ENCODE measurements at regions not wholly inside any gene's neighbourhood (a gene's known extent, or its start where the extent isn't known, plus 50 kb on each side); places are given as distances from the start of the nearest gene placed in this dataset.
"Not testable (repeated sequence)": the region's sequence is repeated elsewhere in the genome, so short reads cannot be mapped to it uniquely, and the experiment has no call there.

GRCh38 chr3:95343767-95344166 is 1280.9 kb downstream of the NSUN3 start:
- no peak for DNase-seq
- ATAC-seq: no peak
- H3K9me3 ChIP-seq (ENCODE audit: control insufficient read depth, low read length, poor library complexity, severe bottlenecking): no peaks in the 10 kb centered on the region
- H3K4me1 Mint-ChIP-seq: no peaks in the 10 kb centered on the region
- H3K4me3 Mint-ChIP-seq: no peak overlapping the region
- no peaks in the 10 kb centered on the region for H3K27me3 Mint-ChIP-seq
- no peaks in the 10 kb centered on the region for H3K36me3 Mint-ChIP-seq (ENCODE audit: low read depth)
- H3K27ac Mint-ChIP-seq: no peak overlapping the region

- not testable (repeated sequence) for ATAC-seq; H3K4me1 Mint-ChIP-seq; H3K36me3 Mint-ChIP-seq (ENCODE audit: low read depth); DNase-seq; H3K4me3 Mint-ChIP-seq; H3K27me3 Mint-ChIP-seq; H3K9me3 ChIP-seq (ENCODE audit: control insufficient read depth, low read length, poor library complexity, severe bottlenecking); H3K27ac Mint-ChIP-seq
These were observed 1285.1 kb downstream of the NSUN3 start for GRCh38 chr3:95347936-95348335.

- Mint-ChIP-seq H3K4me1 (no peaks in the 10 kb centered on the region), H3K27ac (no peak overlapping the region), H3K4me3 (no peak overlapping the region), H3K27me3 (no peaks in the 10 kb centered on the region), H3K36me3 (ENCODE audit: low read depth) (no peaks in the 10 kb centered on the region)
- ATAC-seq (no peak), DNase-seq (no peak)
- no peaks in the 10 kb centered on the region for H3K9me3 ChIP-seq (ENCODE audit: control insufficient read depth, low read length, poor library complexity, severe bottlenecking)
These were observed 1286.0 kb downstream of the NSUN3 start for GRCh38 chr3:95348879-95349278.

- H3K27ac Mint-ChIP-seq: no peak overlapping the region
- no peak overlapping the region for H3K4me3 Mint-ChIP-seq
- no peaks in the 10 kb centered on the region for H3K27me3 Mint-ChIP-seq
These were observed 1287.2 kb downstream of the NSUN3 start for GRCh38 chr3:95350049-95350448.

GRCh38 chr3:95351158-95351557 is 1288.3 kb downstream of the NSUN3 start:
- ATAC-seq (no peak), DNase-seq (no peak)
- Mint-ChIP-seq H3K27ac (no peak overlapping the region), H3K27me3 (no peaks in the 10 kb centered on the region), H3K4me3 (no peak overlapping the region), H3K4me1 (no peaks in the 10 kb centered on the region), H3K36me3 (ENCODE audit: low read depth) (no peaks in the 10 kb centered on the region)
- H3K9me3 ChIP-seq (ENCODE audit: control insufficient read depth, low read length, poor library complexity, severe bottlenecking): no peaks in the 10 kb centered on the region

More at GRCh38 chr3:95350049-95350448, 1287.2 kb downstream of the NSUN3 start:
- Mint-ChIP-seq H3K4me1 (no peaks in the 10 kb centered on the region), H3K36me3 (ENCODE audit: low read depth) (no peaks in the 10 kb centered on the region)
- H3K9me3 ChIP-seq (ENCODE audit: control insufficient read depth, low read length, poor library complexity, severe bottlenecking): no peaks in the 10 kb centered on the region
- ATAC-seq (no peak), DNase-seq (no peak)

GRCh38 chr3:95352471-95352870 is 1289.6 kb downstream of the NSUN3 start:
- no peak for DNase-seq
- Mint-ChIP-seq H3K27me3 (no peaks in the 10 kb centered on the region), H3K4me1 (no peaks in the 10 kb centered on the region), H3K27ac (no peak overlapping the region), H3K4me3 (no peak overlapping the region), H3K36me3 (ENCODE audit: low read depth) (no peaks in the 10 kb centered on the region)
- no peaks in the 10 kb centered on the region for H3K9me3 ChIP-seq (ENCODE audit: control insufficient read depth, low read length, poor library complexity, severe bottlenecking)
- ATAC-seq: no peak

GRCh38 chr3:95354489-95354888 is 1291.6 kb downstream of the NSUN3 start:
- no peaks in the 10 kb centered on the region for H3K36me3 Mint-ChIP-seq (ENCODE audit: low read depth)
- no peaks in the 10 kb centered on the region for H3K27me3 Mint-ChIP-seq
- H3K27ac Mint-ChIP-seq: no peak overlapping the region
- no peak for ATAC-seq
- no peak for DNase-seq
- H3K4me3 Mint-ChIP-seq: no peak overlapping the region
- H3K4me1 Mint-ChIP-seq: no peaks in the 10 kb centered on the region
- no peaks in the 10 kb centered on the region for H3K9me3 ChIP-seq (ENCODE audit: control insufficient read depth, low read length, poor library complexity, severe bottlenecking)

- Mint-ChIP-seq H3K4me3 (no peak overlapping the region), H3K27me3 (no peaks in the 10 kb centered on the region), H3K4me1 (no peaks in the 10 kb centered on the region), H3K36me3 (ENCODE audit: low read depth) (no peaks in the 10 kb centered on the region), H3K27ac (no peak overlapping the region)
- DNase-seq (no peak), ATAC-seq (no peak)
- H3K9me3 ChIP-seq (ENCODE audit: control insufficient read depth, low read length, poor library complexity, severe bottlenecking): no peaks in the 10 kb centered on the region
These were observed 1294.1 kb downstream of the NSUN3 start for GRCh38 chr3:95356764-95357501.

- Mint-ChIP-seq H3K4me3 (no peak overlapping the region), H3K27me3 (no peaks in the 10 kb centered on the region), H3K4me1 (no peaks in the 10 kb centered on the region), H3K27ac (no peak overlapping the region), H3K36me3 (ENCODE audit: low read depth) (no peaks in the 10 kb centered on the region)
- ATAC-seq: no peak
- no peaks in the 10 kb centered on the region for H3K9me3 ChIP-seq (ENCODE audit: control insufficient read depth, low read length, poor library complexity, severe bottlenecking)
- DNase-seq: no peak
These were observed 1324.6 kb downstream of the NSUN3 start for GRCh38 chr3:95387242-95388021.

- H3K9me3 ChIP-seq (ENCODE audit: control insufficient read depth, low read length, poor library complexity, severe bottlenecking): no peaks in the 10 kb centered on the region
- no peak overlapping the region for H3K27ac Mint-ChIP-seq
- DNase-seq (no peak), ATAC-seq (no peak)
- H3K36me3 Mint-ChIP-seq (ENCODE audit: low read depth): no peaks in the 10 kb centered on the region
- H3K4me1 Mint-ChIP-seq: no peaks in the 10 kb centered on the region
- no peaks in the 10 kb centered on the region for H3K27me3 Mint-ChIP-seq
- H3K4me3 Mint-ChIP-seq: no peak overlapping the region
These were observed 1327.0 kb downstream of the NSUN3 start for GRCh38 chr3:95389725-95390313.

- Mint-ChIP-seq H3K27ac (no peak overlapping the region), H3K4me1 (no peaks in the 10 kb centered on the region), H3K4me3 (no peak overlapping the region), H3K36me3 (ENCODE audit: low read depth) (no peaks in the 10 kb centered on the region), H3K27me3 (no peaks in the 10 kb centered on the region)
- no peaks in the 10 kb centered on the region for H3K9me3 ChIP-seq (ENCODE audit: control insufficient read depth, low read length, poor library complexity, severe bottlenecking)
- no peak for DNase-seq
- no peak for ATAC-seq
These were observed 1331.4 kb downstream of the NSUN3 start for GRCh38 chr3:95394286-95394685.

GRCh38 chr3:95399585-95399984 is 1336.7 kb downstream of the NSUN3 start:
- no peak for ATAC-seq
- Mint-ChIP-seq H3K36me3 (ENCODE audit: low read depth) (no peaks in the 10 kb centered on the region), H3K4me3 (no peak overlapping the region), H3K27ac (no peak overlapping the region), H3K27me3 (no peaks in the 10 kb centered on the region), H3K4me1 (no peaks in the 10 kb centered on the region)
- no peak for DNase-seq
- no peaks in the 10 kb centered on the region for H3K9me3 ChIP-seq (ENCODE audit: control insufficient read depth, low read length, poor library complexity, severe bottlenecking)

- Mint-ChIP-seq H3K27ac (no peak overlapping the region), H3K4me3 (no peak overlapping the region), H3K4me1 (no peaks in the 10 kb centered on the region), H3K36me3 (ENCODE audit: low read depth) (no peaks in the 10 kb centered on the region), H3K27me3 (no peaks in the 10 kb centered on the region)
- no peak for ATAC-seq
- DNase-seq: no peak
- H3K9me3 ChIP-seq (ENCODE audit: control insufficient read depth, low read length, poor library complexity, severe bottlenecking): no peaks in the 10 kb centered on the region
These were observed 1338.8 kb downstream of the NSUN3 start for GRCh38 chr3:95401693-95402092.
